ENCODE measurements at regions not wholly inside any gene's neighbourhood (a gene's known extent, or its start where the extent isn't known, plus 50 kb on each side); places are given as distances from the start of the nearest gene placed in this dataset.

- FAIRE-seq, result no peak
- CTCF ChIA-PET, result interaction anchor here (1.3 kb wide), 1 partner anchor 123 kb away, joined by 5 read pairs; no protein-coding TSS in a partner anchor
- POLR2A ChIA-PET, result interaction anchor here (0.7 kb wide), 1 partner anchor 232 kb away, joined by 4 read pairs; no protein-coding TSS in a partner anchor
- Histone ChIP-seq H2AFZ (ENCODE audit: low read depth, low read length) (no peak overlapping the region), H3K4me1 (ENCODE audit: control insufficient read depth, extremely low read depth, insufficient read depth, low read length) (no peaks in the 10 kb centered on the region), H3K27ac (ENCODE audit: insufficient read depth, low read depth, low read length) (no peak overlapping the region), H3K4me2 (ENCODE audit: insufficient read depth, low read length) (no peak overlapping the region), H3K27me3 (ENCODE audit: control insufficient read depth in 2 of 2, insufficient read depth in 2 of 2, low read length in 2 of 2) (no peaks in the 10 kb centered on the region), H3K9ac (replicated peaks; ENCODE audit: extremely low read depth, insufficient read depth, low read length) (no peak overlapping the region), H4K20me1 (replicated peaks; ENCODE audit: control insufficient read depth, extremely low read depth, insufficient read depth, low read length) (no peaks in the 10 kb centered on the region), H3K9me1 (replicated peaks; ENCODE audit: control insufficient read depth, extremely low read depth, insufficient read depth, low read length) (no peaks in the 10 kb centered on the region), H3K79me2 (ENCODE audit: control insufficient read depth, insufficient read depth, low read length) (no peaks in the 10 kb centered on the region), H3K9me3 (replicated peaks; ENCODE audit: control insufficient read depth, insufficient read depth, low read length) (no peaks in the 10 kb centered on the region), H3K36me3 (ENCODE audit: control insufficient read depth in 2 of 2, extremely low read depth in 1 of 2, insufficient read depth in 2 of 2, low read length in 2 of 2) (no peaks in the 10 kb centered on the region), H3K4me3 (replicated peaks in 1 of 3; ENCODE audit: insufficient read depth in 1 of 3, low read depth in 1 of 3, low read length in 3 of 3) (no peak overlapping the region)
- intact Hi-C loops (cut with micrococcal nuclease), result no loop called here
- dilution Hi-C loops (cut with MboI; ENCODE audit: extremely low pct_ligation_motif_present, low sequenced_read_pairs), result no loop called here
- TF ChIP-seq MAX (IDR thresholded peaks at IDR 0.05; ENCODE audit: insufficient read depth, insufficient read length), result no peak
- TF ChIP-seq EZH2 (IDR thresholded peaks at IDR 0.05; ENCODE audit: borderline replicate concordance, low read depth, low read length, severe bottlenecking), result no peak
- no peak for TF ChIP-seq CTCF (IDR thresholded peaks at IDR 0.05; ENCODE audit: extremely low read depth in 1 of 2, insufficient read depth in 1 of 2, low read depth in 1 of 2, low read length in 2 of 2)
- TF ChIP-seq POLR2AphosphoS5 (IDR thresholded peaks at IDR 0.05; ENCODE audit: insufficient read depth, low read depth, low read length), result no peak
- no peak for TF ChIP-seq JUN (IDR thresholded peaks at IDR 0.05; ENCODE audit: borderline replicate concordance, insufficient read depth, insufficient read length, low read depth)
- TF ChIP-seq GATA2 (IDR thresholded peaks at IDR 0.05; ENCODE audit: insufficient read depth, insufficient read length, low read depth, low read length), result no peak
- TF ChIP-seq POLR2A (IDR thresholded peaks at IDR 0.05; ENCODE audit: low read depth, low read length), result no peak
- no peak for TF ChIP-seq FOS (IDR thresholded peaks at IDR 0.05; ENCODE audit: borderline replicate concordance, insufficient read depth, low read length)
- no peak for TF ChIP-seq MYC (IDR thresholded peaks at IDR 0.05; ENCODE audit: low read depth, low read length)
- no peak for DNase-seq (ENCODE audit: low read depth, low spot score)
- no TSS peak for BruUV-seq (replicated peaks)
Measured at GRCh38 chr6:134817448-134817847, 132.5 kb downstream of the ALDH8A1 start.

Measured in endothelial cell of umbilical vein (primary cell).